MM.1S (cell line): ENCODE measurements at regions not wholly inside any gene's neighbourhood (a gene's known extent, or its start where the extent isn't known, plus 50 kb on each side); places are given as distances from the start of the nearest gene placed in this dataset.

ENCODE experiments used
- DNase-seq: peaks from one replicate; pipeline ENCODE4 v3.0.0-alpha.2; 2015
- H2AFZ ChIP-seq: fragments of 300-600 bp; sonication (generic); 2 replicates; pipeline ENCODE4 v1.6.0; 2016; ENCODE audit warnings: antibody characterized with exemption, low read length
- H3F3A ChIP-seq: fragments of 300-600 bp; sonication (generic); 2 replicates; pipeline ENCODE4 v1.6.1; 2016; ENCODE audit warnings: mild to moderate bottlenecking, antibody characterized with exemption, low read length, moderate library complexity, mixed read lengths; ENCODE audit not compliant: insufficient read depth
- H3K27ac ChIP-seq: fragments of 300-600 bp; sonication (generic); 2 replicates; pipeline ENCODE4 v1.5.1; 2016; ENCODE audit warnings: mild to moderate bottlenecking, low read length
- H3K27me3 ChIP-seq: fragments of 300-600 bp; sonication (generic); replicated peaks from 2 replicates; pipeline ENCODE4 v1.6.0; 2016; ENCODE audit warnings: low read length; ENCODE audit not compliant: insufficient read depth
- H3K36me3 ChIP-seq: fragments of 300-600 bp; sonication (generic); replicated peaks from 2 replicates; pipeline ENCODE4 v1.6.1; 2016; ENCODE audit warnings: mild to moderate bottlenecking, low read length, mixed read lengths; ENCODE audit not compliant: insufficient read depth
- H3K4me1 ChIP-seq: fragments of 300-600 bp; sonication (generic); 2 replicates; pipeline ENCODE4 v1.6.1; 2016; ENCODE audit warnings: low read length, mixed read lengths
- H3K4me2 ChIP-seq: fragments of 300-600 bp; sonication (generic); 2 replicates; pipeline ENCODE4 v1.6.0; 2016; ENCODE audit warnings: low read depth, low read length
- H3K4me3 ChIP-seq: fragments of 300-600 bp; sonication (generic); 2 replicates; pipeline ENCODE4 v1.5.1; 2016; ENCODE audit warnings: low read length, mixed read lengths
- H3K79me2 ChIP-seq: fragments of 300-600 bp; sonication (generic); 2 replicates; pipeline ENCODE4 v1.6.1; 2016; ENCODE audit warnings: mixed run types, low read length, mixed read lengths
- H3K9ac ChIP-seq: fragments of 300-600 bp; sonication (generic); 2 replicates; pipeline ENCODE4 v1.6.1; 2016; ENCODE audit warnings: low read length, mixed read lengths
- H3K9me2 ChIP-seq: fragments of 300-600 bp; sonication (generic); replicated peaks from 2 replicates; pipeline ENCODE4 v1.6.1; 2016; ENCODE audit warnings: mild to moderate bottlenecking, low read length, mixed read lengths; ENCODE audit not compliant: insufficient read depth
- H3K9me3 ChIP-seq: fragments of 300-600 bp; sonication (generic); replicated peaks from 2 replicates; pipeline ENCODE4 v1.6.1; 2016; ENCODE audit warnings: mild to moderate bottlenecking, low read length, mixed read lengths; ENCODE audit not compliant: insufficient read depth
- H4K20me1 ChIP-seq: fragments of 300-600 bp; sonication (generic); 2 replicates; pipeline ENCODE4 v1.6.1; 2016; ENCODE audit warnings: mild to moderate bottlenecking, low read length, moderate library complexity, mixed read lengths; ENCODE audit not compliant: insufficient read depth
- EZH2 ChIP-seq: fragments of 300-600 bp; sonication (generic); optimal IDR thresholded peaks from 2 replicates; pipeline ENCODE3; 2017; ENCODE audit warnings: low read depth, mild to moderate bottlenecking, antibody characterized with exemption, low read length, mixed read lengths
- EZH2phosphoT487 ChIP-seq: fragments of 300-600 bp; sonication (generic); IDR thresholded peaks from 2 replicates; pipeline ENCODE4 v1.6.1; 2018; ENCODE audit warnings: antibody characterized with exemption, low read length
- TF ChIP-seq, protein P1 (sequence below): fragments of 300-600 bp; sonication (generic); IDR thresholded peaks from 2 replicates; pipeline ENCODE4 v1.5.1; 2016; ENCODE audit warnings: antibody characterized with exemption, low read length, mixed read lengths

DNA sequence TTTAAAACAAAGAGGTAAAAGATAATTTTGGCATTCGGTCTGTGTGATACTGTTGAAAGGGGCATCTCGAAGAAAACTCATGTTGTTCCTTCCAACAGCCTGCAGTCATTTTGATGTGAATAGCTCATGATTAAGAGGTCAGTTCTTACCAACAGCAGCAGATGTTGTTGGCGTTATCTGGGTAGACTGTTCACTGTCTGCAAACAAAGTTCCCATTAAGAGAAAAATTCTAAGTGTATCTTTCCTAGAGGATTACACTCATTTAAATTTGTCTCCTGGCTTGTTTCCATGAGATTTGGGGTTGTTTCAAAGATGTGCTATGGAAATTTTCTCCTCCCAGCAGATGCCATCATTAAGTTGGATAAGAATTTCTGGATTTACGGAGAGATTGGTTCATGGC lies 138.2 kb upstream of the RORB start:
- Histone ChIP-seq H3K4me2 (no peak overlapping the region), H3K4me3 (no peak overlapping the region), H3K4me1 (no peaks in the 10 kb centered on the region), H3F3A (no peaks in the 10 kb centered on the region), H3K36me3 (no peaks in the 10 kb centered on the region), H3K9me2 (no peaks in the 10 kb centered on the region), H4K20me1 (no peaks in the 10 kb centered on the region), H3K9me3 (no peaks in the 10 kb centered on the region), H3K27me3 (no peaks in the 10 kb centered on the region), H3K79me2 (no peaks in the 10 kb centered on the region), H3K9ac (no peak overlapping the region), H2AFZ (no peak overlapping the region), H3K27ac (no peak overlapping the region)
- TF ChIP-seq EZH2phosphoT487 (no peak), EZH2 (no peak)
- TF ChIP-seq, protein P1, sequence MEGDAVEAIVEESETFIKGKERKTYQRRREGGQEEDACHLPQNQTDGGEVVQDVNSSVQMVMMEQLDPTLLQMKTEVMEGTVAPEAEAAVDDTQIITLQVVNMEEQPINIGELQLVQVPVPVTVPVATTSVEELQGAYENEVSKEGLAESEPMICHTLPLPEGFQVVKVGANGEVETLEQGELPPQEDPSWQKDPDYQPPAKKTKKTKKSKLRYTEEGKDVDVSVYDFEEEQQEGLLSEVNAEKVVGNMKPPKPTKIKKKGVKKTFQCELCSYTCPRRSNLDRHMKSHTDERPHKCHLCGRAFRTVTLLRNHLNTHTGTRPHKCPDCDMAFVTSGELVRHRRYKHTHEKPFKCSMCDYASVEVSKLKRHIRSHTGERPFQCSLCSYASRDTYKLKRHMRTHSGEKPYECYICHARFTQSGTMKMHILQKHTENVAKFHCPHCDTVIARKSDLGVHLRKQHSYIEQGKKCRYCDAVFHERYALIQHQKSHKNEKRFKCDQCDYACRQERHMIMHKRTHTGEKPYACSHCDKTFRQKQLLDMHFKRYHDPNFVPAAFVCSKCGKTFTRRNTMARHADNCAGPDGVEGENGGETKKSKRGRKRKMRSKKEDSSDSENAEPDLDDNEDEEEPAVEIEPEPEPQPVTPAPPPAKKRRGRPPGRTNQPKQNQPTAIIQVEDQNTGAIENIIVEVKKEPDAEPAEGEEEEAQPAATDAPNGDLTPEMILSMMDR = no peak
- no peak for DNase-seq

DNA sequence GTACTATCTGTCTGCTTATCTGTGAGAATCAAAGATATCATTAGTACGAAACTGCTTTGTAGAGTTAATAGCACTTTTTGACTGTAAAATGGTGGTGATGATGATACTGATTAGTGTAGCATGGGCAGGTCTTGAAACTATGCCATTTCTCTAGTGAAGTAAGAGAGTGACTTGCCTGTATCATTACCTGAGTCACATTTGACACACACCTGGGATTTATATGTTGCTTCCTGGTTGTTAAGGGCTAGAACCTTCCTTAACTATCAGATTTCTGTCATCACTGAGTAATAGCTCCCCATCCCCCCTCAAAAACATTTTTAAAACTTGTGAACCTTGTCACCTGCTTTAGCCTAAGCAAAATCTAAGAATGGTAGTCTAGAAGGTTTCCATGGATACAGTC lies 135.6 kb upstream of the RORB start:
- Histone ChIP-seq H3K79me2 (no peaks in the 10 kb centered on the region), H3K4me3 (no peak overlapping the region), H3K4me2 (no peak overlapping the region), H3K4me1 (no peaks in the 10 kb centered on the region), H4K20me1 (no peaks in the 10 kb centered on the region), H3K27ac (no peak overlapping the region), H3F3A (no peaks in the 10 kb centered on the region), H3K27me3 (no peaks in the 10 kb centered on the region), H3K9me3 (no peaks in the 10 kb centered on the region), H2AFZ (no peak overlapping the region), H3K9me2 (no peaks in the 10 kb centered on the region), H3K36me3 (no peaks in the 10 kb centered on the region), H3K9ac (no peak overlapping the region)
- TF ChIP-seq, protein P1 = no peak
- DNase-seq = no peak

DNA sequence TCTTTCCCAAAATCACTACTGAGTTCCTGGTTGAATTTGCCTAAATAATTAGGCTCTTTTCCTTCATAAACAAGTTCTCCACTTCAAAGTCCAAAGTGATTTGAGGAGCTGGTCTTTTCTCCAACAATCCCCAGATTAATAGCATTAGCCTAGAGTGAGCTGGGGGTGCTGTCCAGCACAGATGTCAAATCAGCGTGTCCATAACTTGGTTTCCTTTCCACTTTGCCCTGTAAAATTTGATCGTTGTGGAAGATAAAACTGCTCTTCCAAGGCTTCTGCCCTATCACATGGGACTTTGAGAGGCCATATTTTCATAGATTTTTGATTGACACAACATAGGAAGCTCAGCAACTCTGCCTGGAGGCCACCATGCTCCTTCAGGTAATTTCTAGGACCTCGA lies 134.7 kb upstream of the RORB start:
- DNase-seq = no peak
- Histone ChIP-seq H3K9me3 (no peaks in the 10 kb centered on the region), H3F3A (no peaks in the 10 kb centered on the region), H4K20me1 (no peaks in the 10 kb centered on the region), H3K9ac (no peak overlapping the region), H3K9me2 (no peaks in the 10 kb centered on the region), H3K36me3 (no peaks in the 10 kb centered on the region), H3K79me2 (no peaks in the 10 kb centered on the region), H3K4me3 (no peak overlapping the region), H3K27ac (no peak overlapping the region), H3K27me3 (no peaks in the 10 kb centered on the region), H2AFZ (no peak overlapping the region), H3K4me1 (no peaks in the 10 kb centered on the region), H3K4me2 (no peak overlapping the region)
- TF ChIP-seq, protein P1 = no peak
- TF ChIP-seq EZH2phosphoT487 (no peak), EZH2 (no peak)

DNA sequence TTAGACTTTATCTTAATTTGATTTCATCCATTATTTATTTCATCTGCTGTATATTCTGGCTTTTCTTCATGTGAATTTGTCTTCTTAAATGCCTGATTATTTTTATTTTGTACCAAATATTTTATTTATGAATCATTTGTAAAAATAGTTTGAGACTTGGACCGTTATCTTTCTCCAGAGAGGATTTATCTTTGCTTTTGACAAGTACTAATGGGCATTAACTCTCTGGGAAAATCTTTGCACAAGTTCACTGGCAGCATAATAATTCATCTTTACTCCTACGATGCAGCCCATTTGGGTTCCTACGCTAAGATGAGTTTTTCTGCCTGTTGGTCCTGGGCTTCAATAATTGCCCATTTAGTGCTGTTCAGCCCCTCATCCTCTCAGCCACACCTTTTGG lies 131.0 kb upstream of the RORB start:
- no peaks in the 10 kb centered on the region for H3K9me2 ChIP-seq
- H2AFZ ChIP-seq = no peak overlapping the region
- no peaks in the 10 kb centered on the region for H3K4me1 ChIP-seq
- no peak overlapping the region for H3K4me2 ChIP-seq
- no peak overlapping the region for H3K9ac ChIP-seq
- TF ChIP-seq EZH2phosphoT487 = no peak
- no peak for DNase-seq
- no peaks in the 10 kb centered on the region for H3K79me2 ChIP-seq
- no peak overlapping the region for H3K4me3 ChIP-seq
- H3K27ac ChIP-seq = no peak overlapping the region
- no peaks in the 10 kb centered on the region for H3F3A ChIP-seq
- H3K27me3 ChIP-seq = no peaks in the 10 kb centered on the region
- no peaks in the 10 kb centered on the region for H4K20me1 ChIP-seq
- H3K36me3 ChIP-seq = no peaks in the 10 kb centered on the region
- no peaks in the 10 kb centered on the region for H3K9me3 ChIP-seq
